ENCODE measurements at regions not wholly inside any gene's neighbourhood (a gene's known extent, or its start where the extent isn't known, plus 50 kb on each side); places are given as distances from the start of the nearest gene placed in this dataset.

DNA sequence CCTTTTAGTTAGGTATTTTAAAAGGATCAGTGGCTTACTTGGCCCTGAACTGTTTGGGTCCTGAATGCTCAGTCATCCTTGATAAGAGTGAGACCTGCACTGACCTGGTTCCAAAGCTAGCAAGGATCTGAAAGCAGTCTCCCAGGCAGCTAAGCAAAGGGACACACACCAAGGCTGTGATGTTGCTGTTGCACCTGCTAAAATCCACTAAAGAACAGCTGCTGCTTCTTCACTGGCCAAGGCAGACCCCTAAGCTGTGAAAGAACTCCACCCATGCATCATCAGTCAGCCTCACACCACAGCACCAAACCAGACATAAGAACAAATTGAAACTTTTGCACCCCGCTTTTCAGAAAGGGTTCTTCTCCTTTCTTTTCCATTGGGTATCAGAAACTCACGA lies 213.4 kb upstream of the STT3B start:
- intact Hi-C loops (cut with micrococcal nuclease; ENCODE audit: unreplicated experiment) = no loop called here
- DNase-seq (ENCODE audit: low spot score) = no peak
- Histone ChIP-seq H3K36me3 (replicated peaks in 1 of 2; ENCODE audit: control insufficient read depth in 1 of 2, insufficient read depth in 2 of 2, low read length in 2 of 2) (no peaks in the 10 kb centered on the region), H3K4me3 (replicated peaks in 1 of 3; ENCODE audit: insufficient read depth in 1 of 3, low read depth in 2 of 3, low read length in 3 of 3) (no peak overlapping the region), H2AFZ (ENCODE audit: low read length) (no peak overlapping the region), H3K27me3 (ENCODE audit: control insufficient read depth in 1 of 2, insufficient read depth in 2 of 2, low read length in 2 of 2) (no peaks in the 10 kb centered on the region), H3K27ac (ENCODE audit: extremely low read length, insufficient read depth, low read length) (no peak overlapping the region), H3K79me2 (ENCODE audit: insufficient read depth, low read length) (no peaks in the 10 kb centered on the region), H4K20me1 (ENCODE audit: insufficient read depth, low read length) (no peaks in the 10 kb centered on the region), H3K4me1 (ENCODE audit: insufficient read depth, low read length) (no peaks in the 10 kb centered on the region), H3K9me3 (ENCODE audit: low read length) (peaks cover 22% of the 10 kb centered on the region; the same call in 1 of the 2 replicates), H3K9ac (ENCODE audit: insufficient read depth, low read depth, low read length) (no peak overlapping the region), H3K4me2 (ENCODE audit: low read depth, low read length) (no peak overlapping the region)
- 70% methylated on average over 2 of the region's 2 CpGs for WGBS (ENCODE audit: low lambda C conversion rate)
- BruUV-seq (replicated peaks) = no TSS peak
- ATAC-seq = no peak
- TF ChIP-seq MTA3 (CRISPR knock-in tag; IDR thresholded peaks at IDR 0.05) = no peak
- ChIA-PET CTCF (ENCODE audit: low intra/inter-chr PET ratio, low total read pairs) (no interaction called here), POLR2A (no interaction called here)
- in situ Hi-C loops (cut with HindIII; ENCODE audit: extremely low pct_ligation_motif_present, low pct_unique_long_range_greater_than_20kb) = no loop called here
- FAIRE-seq = no peak

DNA sequence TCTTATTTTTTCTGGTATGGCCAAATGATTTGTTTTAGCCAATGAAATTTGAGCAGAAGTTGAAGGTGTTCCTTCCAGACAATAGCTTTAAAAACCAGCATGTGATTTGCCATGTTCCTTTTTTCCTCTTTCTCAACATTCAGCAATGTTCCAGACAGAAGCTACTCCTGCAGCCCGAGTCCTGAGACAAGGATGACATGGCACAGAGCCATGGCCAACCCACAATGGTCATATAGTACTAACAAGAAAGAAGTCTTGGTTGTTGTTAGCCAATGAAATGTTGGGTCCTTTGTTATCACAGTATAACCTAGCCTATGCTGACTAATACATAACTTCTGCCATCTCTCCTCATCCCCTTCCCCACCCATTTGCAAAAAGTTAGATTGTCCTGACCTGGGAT lies 211.1 kb upstream of the STT3B start:
- ATAC-seq (no peak), DNase-seq (ENCODE audit: low spot score) (no peak), FAIRE-seq (no peak)
- ChIA-PET CTCF (ENCODE audit: low intra/inter-chr PET ratio, low total read pairs) (no interaction called here), POLR2A (no interaction called here)
- BruUV-seq (replicated peaks) = no TSS peak
- Histone ChIP-seq H3K36me3 (replicated peaks in 1 of 2; ENCODE audit: control insufficient read depth in 1 of 2, insufficient read depth in 2 of 2, low read length in 2 of 2) (no peaks in the 10 kb centered on the region), H3K79me2 (ENCODE audit: insufficient read depth, low read length) (no peaks in the 10 kb centered on the region), H3K9ac (ENCODE audit: insufficient read depth, low read depth, low read length) (no peak overlapping the region), H3K4me2 (ENCODE audit: low read depth, low read length) (no peak overlapping the region), H3K27ac (ENCODE audit: extremely low read length, insufficient read depth, low read length) (no peak overlapping the region), H3K27me3 (ENCODE audit: control insufficient read depth in 1 of 2, insufficient read depth in 2 of 2, low read length in 2 of 2) (no peaks in the 10 kb centered on the region), H3K9me3 (ENCODE audit: low read length) (peaks cover 9% of the 10 kb centered on the region; the same call in 1 of the 2 replicates), H4K20me1 (ENCODE audit: insufficient read depth, low read length) (no peaks in the 10 kb centered on the region), H3K4me3 (replicated peaks in 1 of 3; ENCODE audit: insufficient read depth in 1 of 3, low read depth in 2 of 3, low read length in 3 of 3) (no peak overlapping the region), H3K4me1 (ENCODE audit: insufficient read depth, low read length) (no peaks in the 10 kb centered on the region), H2AFZ (ENCODE audit: low read length) (no peak overlapping the region)
- in situ Hi-C loops (cut with HindIII; ENCODE audit: extremely low pct_ligation_motif_present, low pct_unique_long_range_greater_than_20kb) (no loop called here), intact Hi-C loops (cut with micrococcal nuclease; ENCODE audit: unreplicated experiment) (no loop called here)
- WGBS (ENCODE audit: low lambda C conversion rate) = 7% methylated on average over 1 of the region's 1 CpG
- TF ChIP-seq ZSCAN12 (CRISPR knock-in tag; IDR thresholded peaks at IDR 0.05) = no peak
- no peak for TF ChIP-seq PHF8 (CRISPR knock-in tag; IDR thresholded peaks at IDR 0.05)
- TF ChIP-seq, protein P1, sequence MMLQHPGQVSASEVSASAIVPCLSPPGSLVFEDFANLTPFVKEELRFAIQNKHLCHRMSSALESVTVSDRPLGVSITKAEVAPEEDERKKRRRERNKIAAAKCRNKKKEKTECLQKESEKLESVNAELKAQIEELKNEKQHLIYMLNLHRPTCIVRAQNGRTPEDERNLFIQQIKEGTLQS (CRISPR knock-in tag; IDR thresholded peaks at IDR 0.05) = no peak
- TF ChIP-seq, protein P2, sequence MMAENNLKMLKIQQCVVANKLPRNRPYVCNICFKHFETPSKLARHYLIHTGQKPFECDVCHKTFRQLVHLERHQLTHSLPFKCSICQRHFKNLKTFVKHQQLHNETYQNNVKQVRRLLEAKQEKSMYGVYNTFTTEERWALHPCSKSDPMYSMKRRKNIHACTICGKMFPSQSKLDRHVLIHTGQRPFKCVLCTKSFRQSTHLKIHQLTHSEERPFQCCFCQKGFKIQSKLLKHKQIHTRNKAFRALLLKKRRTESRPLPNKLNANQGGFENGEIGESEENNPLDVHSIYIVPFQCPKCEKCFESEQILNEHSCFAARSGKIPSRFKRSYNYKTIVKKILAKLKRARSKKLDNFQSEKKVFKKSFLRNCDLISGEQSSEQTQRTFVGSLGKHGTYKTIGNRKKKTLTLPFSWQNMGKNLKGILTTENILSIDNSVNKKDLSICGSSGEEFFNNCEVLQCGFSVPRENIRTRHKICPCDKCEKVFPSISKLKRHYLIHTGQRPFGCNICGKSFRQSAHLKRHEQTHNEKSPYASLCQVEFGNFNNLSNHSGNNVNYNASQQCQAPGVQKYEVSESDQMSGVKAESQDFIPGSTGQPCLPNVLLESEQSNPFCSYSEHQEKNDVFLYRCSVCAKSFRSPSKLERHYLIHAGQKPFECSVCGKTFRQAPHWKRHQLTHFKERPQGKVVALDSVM (CRISPR knock-in tag; IDR thresholded peaks at IDR 0.05) = no peak
- TF ChIP-seq, protein P3, sequence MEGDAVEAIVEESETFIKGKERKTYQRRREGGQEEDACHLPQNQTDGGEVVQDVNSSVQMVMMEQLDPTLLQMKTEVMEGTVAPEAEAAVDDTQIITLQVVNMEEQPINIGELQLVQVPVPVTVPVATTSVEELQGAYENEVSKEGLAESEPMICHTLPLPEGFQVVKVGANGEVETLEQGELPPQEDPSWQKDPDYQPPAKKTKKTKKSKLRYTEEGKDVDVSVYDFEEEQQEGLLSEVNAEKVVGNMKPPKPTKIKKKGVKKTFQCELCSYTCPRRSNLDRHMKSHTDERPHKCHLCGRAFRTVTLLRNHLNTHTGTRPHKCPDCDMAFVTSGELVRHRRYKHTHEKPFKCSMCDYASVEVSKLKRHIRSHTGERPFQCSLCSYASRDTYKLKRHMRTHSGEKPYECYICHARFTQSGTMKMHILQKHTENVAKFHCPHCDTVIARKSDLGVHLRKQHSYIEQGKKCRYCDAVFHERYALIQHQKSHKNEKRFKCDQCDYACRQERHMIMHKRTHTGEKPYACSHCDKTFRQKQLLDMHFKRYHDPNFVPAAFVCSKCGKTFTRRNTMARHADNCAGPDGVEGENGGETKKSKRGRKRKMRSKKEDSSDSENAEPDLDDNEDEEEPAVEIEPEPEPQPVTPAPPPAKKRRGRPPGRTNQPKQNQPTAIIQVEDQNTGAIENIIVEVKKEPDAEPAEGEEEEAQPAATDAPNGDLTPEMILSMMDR (CRISPR knock-in tag; IDR thresholded peaks at IDR 0.05) = no peak
- TF ChIP-seq NR2C2 (CRISPR knock-in tag; IDR thresholded peaks at IDR 0.05; ENCODE audit: borderline replicate concordance) = no peak
- no peak for TF ChIP-seq ZSCAN22 (CRISPR knock-in tag; IDR thresholded peaks at IDR 0.05)
- TF ChIP-seq, protein P4, sequence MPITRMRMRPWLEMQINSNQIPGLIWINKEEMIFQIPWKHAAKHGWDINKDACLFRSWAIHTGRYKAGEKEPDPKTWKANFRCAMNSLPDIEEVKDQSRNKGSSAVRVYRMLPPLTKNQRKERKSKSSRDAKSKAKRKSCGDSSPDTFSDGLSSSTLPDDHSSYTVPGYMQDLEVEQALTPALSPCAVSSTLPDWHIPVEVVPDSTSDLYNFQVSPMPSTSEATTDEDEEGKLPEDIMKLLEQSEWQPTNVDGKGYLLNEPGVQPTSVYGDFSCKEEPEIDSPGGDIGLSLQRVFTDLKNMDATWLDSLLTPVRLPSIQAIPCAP (CRISPR knock-in tag; IDR thresholded peaks at IDR 0.05; ENCODE audit: low read depth) = no peak
- no peak for TF ChIP-seq TARDBP (CRISPR knock-in tag; IDR thresholded peaks at IDR 0.05)
- no peak for TF ChIP-seq THAP11 (CRISPR knock-in tag; IDR thresholded peaks at IDR 0.05)
- no peak for TF ChIP-seq NR2F1 (CRISPR knock-in tag; IDR thresholded peaks at IDR 0.05)
- TF ChIP-seq, protein P5, sequence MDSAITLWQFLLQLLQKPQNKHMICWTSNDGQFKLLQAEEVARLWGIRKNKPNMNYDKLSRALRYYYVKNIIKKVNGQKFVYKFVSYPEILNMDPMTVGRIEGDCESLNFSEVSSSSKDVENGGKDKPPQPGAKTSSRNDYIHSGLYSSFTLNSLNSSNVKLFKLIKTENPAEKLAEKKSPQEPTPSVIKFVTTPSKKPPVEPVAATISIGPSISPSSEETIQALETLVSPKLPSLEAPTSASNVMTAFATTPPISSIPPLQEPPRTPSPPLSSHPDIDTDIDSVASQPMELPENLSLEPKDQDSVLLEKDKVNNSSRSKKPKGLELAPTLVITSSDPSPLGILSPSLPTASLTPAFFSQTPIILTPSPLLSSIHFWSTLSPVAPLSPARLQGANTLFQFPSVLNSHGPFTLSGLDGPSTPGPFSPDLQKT (CRISPR knock-in tag; IDR thresholded peaks at IDR 0.05; ENCODE audit: borderline replicate concordance) = no peak

Data from HepG2 (cell line).